MG63 (cell line): ENCODE measurements at regions not wholly inside any gene's neighbourhood (a gene's known extent, or its start where the extent isn't known, plus 50 kb on each side); places are given as distances from the start of the nearest gene placed in this dataset.

ENCODE experiments used
- DNase-seq: peaks from one replicate; pipeline ENCODE4 v3.0.0-alpha.2; 2020
- H3K27me3 ChIP-seq: fragments of 250-450 bp; sonication (Bioruptor Pico); 2 replicates; pipeline ENCODE4 v1.5.1; 2020; ENCODE audit warnings: mild to moderate bottlenecking, moderate library complexity
- H3K36me3 ChIP-seq: fragments of 250-450 bp; sonication (Bioruptor Pico); 2 replicates; pipeline ENCODE4 v1.5.1; 2020; ENCODE audit warnings: mild to moderate bottlenecking, moderate library complexity
- H3K4me3 ChIP-seq: fragments of 250-450 bp; sonication (Bioruptor Pico); 2 replicates; pipeline ENCODE4 v1.5.1; 2020; ENCODE audit warnings: mild to moderate bottlenecking, moderate library complexity
- H3K9me3 ChIP-seq: fragments of 250-450 bp; sonication (Bioruptor Pico); 2 replicates; pipeline ENCODE4 v1.5.1; 2020; ENCODE audit warnings: mild to moderate bottlenecking, moderate library complexity

DNA sequence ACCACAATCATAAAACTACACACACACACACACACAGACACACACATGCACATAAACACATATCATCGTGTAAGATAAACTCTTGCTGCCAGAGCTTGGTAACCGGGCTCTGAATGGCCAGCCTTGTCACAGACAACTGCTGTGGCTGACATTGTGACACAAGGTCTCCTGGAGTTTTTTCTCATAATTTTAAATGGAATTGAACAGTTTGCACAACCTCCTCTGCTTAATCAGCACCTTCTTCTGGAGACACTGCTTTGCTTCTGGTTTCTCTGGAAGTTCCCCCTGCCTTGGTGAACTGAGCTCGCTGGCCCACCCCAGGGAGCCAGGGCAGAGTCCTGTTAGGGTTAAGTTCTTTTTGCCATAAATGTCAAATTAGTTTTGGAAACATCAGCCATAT, 115.4 kb downstream of the UTP18 start:
- DNase-seq = no peak
- no peak overlapping the region for H3K4me3 ChIP-seq
- H3K36me3 ChIP-seq = no peaks in the 10 kb centered on the region
- H3K9me3 ChIP-seq = no peaks in the 10 kb centered on the region
- H3K27me3 ChIP-seq = peaks cover 7% of the 10 kb centered on the region; the same call in 1 of the 2 replicates

DNA sequence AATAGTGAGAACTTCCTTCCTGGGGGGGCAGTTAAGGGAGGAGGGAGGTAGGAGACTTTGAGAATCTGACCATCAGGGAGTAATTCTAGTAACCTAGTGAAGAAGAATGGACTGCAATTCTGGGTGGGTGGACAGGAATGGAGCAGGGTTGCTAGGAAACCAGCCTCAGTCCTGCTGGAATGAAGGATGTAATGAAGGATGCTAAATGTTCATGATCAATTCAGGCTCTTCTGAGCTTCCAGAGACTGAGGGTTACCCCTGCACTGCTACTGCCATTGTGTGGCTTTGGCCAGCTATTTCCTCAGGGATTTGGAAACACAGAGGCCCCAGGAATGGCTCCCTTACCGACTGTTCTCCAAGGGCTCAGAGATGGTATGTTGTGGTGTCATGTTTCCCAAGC, 116.4 kb downstream of the UTP18 start:
- no peak for DNase-seq

GRCh38 chr17:51381262-51381661, 120.9 kb downstream of the UTP18 start:
- Histone ChIP-seq H3K27me3 (peaks cover 3% of the 10 kb centered on the region; the same call in 1 of the 2 replicates), H3K9me3 (no peaks in the 10 kb centered on the region), H3K4me3 (no peak overlapping the region), H3K36me3 (no peaks in the 10 kb centered on the region)
- DNase-seq = no peak

More for the DNA sequence above, 116.4 kb downstream of the UTP18 start:
- no peaks in the 10 kb centered on the region for H3K36me3 ChIP-seq
- H3K4me3 ChIP-seq = no peak overlapping the region
- no peaks in the 10 kb centered on the region for H3K9me3 ChIP-seq
- peaks cover 7% of the 10 kb centered on the region; the same call in 1 of the 2 replicates for H3K27me3 ChIP-seq

DNA sequence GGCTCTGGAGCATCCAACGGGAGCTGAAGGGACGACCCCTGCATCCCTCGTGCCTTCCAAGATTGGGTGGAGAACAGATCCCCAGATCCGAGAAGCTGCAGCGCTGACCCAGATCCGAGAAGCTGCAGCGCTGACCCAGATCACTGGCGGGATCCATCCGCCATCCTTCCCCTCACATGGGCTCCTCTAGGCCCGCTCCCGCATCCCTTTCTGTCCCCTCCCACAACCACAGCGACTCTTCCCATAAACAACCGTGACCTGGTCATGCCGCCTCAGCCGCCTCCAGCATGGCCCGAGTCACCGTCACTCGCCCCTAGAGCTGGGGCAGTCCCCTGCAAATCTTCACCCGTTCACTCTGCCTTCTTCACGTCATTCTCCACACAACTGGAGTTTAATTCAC, 124.9 kb downstream of the UTP18 start:
- H3K4me3 ChIP-seq = no peak overlapping the region
- DNase-seq = no peak
- no peaks in the 10 kb centered on the region; the same call in 1 of the 2 replicates for H3K27me3 ChIP-seq
- H3K9me3 ChIP-seq = no peaks in the 10 kb centered on the region
- H3K36me3 ChIP-seq = no peaks in the 10 kb centered on the region

- H3K9me3 ChIP-seq = no peaks in the 10 kb centered on the region
- H3K27me3 ChIP-seq = no peaks in the 10 kb centered on the region; the same call in 1 of the 2 replicates
- no peaks in the 10 kb centered on the region for H3K36me3 ChIP-seq
- H3K4me3 ChIP-seq = no peak overlapping the region
- no peak for DNase-seq
Observed at GRCh38 chr17:51387582-51387981, 127.2 kb downstream of the UTP18 start.

DNA sequence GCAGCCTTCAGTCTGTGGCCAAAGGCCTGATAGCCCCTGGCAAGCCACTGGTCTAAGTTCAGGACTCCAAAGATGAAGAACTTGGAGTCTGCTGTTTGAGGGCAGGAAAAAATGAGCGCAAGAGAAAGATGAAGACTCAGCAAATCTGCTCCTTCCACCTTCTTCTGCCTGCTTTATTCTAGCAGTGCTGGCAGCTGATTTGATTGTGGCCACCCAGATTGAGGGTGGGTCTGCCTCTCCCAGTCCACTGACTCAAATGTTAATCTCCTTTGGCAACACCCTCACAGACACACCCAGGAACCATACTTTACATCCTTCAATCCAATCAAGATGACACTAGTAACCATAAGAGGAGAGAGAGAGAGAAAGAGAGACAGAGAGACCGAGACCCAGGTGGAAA, 127.6 kb downstream of the UTP18 start:
- DNase-seq = no peak
- no peaks in the 10 kb centered on the region; the same call in 1 of the 2 replicates for H3K27me3 ChIP-seq

DNA sequence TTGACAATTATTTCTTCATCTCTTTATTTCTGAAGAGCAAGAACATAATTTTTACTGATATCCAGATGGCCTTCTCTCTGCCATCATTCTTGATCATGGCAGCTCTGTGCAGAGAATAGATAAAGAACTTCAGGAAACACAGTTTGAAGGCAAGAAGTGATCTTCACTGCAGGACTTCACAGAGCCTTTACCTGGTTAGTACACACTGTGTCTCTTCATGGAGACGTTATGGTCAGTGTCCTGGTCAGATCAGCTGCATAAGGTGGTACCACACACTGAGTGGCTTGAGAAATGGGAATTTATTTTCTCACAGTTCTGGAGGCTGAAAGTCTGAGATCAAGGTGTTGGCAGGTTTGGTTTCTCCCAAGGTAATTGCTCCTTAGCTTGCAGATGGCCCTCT, 129.5 kb downstream of the UTP18 start:
- Histone ChIP-seq H3K9me3 (no peaks in the 10 kb centered on the region), H3K36me3 (no peaks in the 10 kb centered on the region), H3K27me3 (peaks cover 3% of the 10 kb centered on the region; the same call in 1 of the 2 replicates), H3K4me3 (no peak overlapping the region)
- DNase-seq = no peak

More for the DNA sequence above, 127.6 kb downstream of the UTP18 start:
- no peak overlapping the region for H3K4me3 ChIP-seq
- no peaks in the 10 kb centered on the region for H3K9me3 ChIP-seq
- H3K36me3 ChIP-seq = no peaks in the 10 kb centered on the region

- Histone ChIP-seq H3K36me3 (no peaks in the 10 kb centered on the region), H3K27me3 (peaks cover 3% of the 10 kb centered on the region; the same call in 1 of the 2 replicates), H3K9me3 (no peaks in the 10 kb centered on the region; the same call in 1 of the 2 replicates), H3K4me3 (no peak overlapping the region)
- DNase-seq = peak; percentile 33
Observed at GRCh38 chr17:51391982-51392654, 131.8 kb downstream of the UTP18 start.

- H3K9me3 ChIP-seq = no peaks in the 10 kb centered on the region; the same call in 1 of the 2 replicates
- no peaks in the 10 kb centered on the region for H3K36me3 ChIP-seq
- H3K27me3 ChIP-seq = peaks cover 3% of the 10 kb centered on the region; the same call in 1 of the 2 replicates
- no peak overlapping the region for H3K4me3 ChIP-seq
- no peak for DNase-seq
Observed at GRCh38 chr17:51395621-51396020, 135.3 kb downstream of the UTP18 start.

DNA sequence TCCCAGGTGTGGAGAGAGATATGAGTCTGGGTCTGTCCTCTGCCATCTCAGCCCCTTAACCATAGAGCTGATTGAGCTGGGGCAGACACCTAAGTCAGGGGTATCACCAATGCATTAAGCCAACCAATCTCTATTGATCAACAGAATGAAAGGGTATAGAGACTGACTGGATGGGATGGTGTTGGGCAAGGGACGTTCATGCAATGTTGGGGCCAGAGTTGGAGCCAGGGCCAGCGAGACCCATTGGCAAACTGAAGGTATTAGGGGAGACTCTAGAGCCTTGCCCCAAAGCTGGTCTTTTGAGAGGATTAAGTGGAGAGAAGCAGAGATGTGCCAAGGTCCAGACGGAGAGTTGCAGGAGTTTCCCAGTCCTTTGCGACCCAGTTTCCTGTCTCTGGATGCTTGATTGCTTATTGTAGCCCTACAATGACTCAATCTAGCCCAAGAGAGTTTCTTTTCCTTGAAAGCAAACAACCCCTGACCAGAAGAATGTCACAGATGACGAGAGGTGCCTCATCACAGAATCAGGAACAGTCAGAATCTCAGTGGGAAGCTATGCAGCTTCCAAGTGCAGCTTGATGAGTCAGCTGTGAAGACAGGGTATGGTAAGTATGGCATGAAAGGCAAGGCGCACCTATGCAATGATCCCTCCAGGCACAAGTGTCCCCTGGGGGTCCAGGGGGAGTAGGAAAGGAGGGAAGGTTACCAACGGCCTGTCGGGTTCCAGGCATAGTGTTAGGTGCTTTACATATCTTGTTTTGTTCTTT, 137.2 kb downstream of the UTP18 start:
- Histone ChIP-seq H3K4me3 (no peak overlapping the region), H3K9me3 (no peaks in the 10 kb centered on the region; the same call in 1 of the 2 replicates), H3K27me3 (peaks cover 3% of the 10 kb centered on the region; the same call in 1 of the 2 replicates), H3K36me3 (no peaks in the 10 kb centered on the region)
- peak; percentile 76 for DNase-seq

- no peaks in the 10 kb centered on the region for H3K36me3 ChIP-seq
- no peak overlapping the region for H3K4me3 ChIP-seq
- DNase-seq = no peak
- no peaks in the 10 kb centered on the region; the same call in 1 of the 2 replicates for H3K9me3 ChIP-seq
- H3K27me3 ChIP-seq = peaks cover 3% of the 10 kb centered on the region; the same call in 1 of the 2 replicates
Observed at GRCh38 chr17:51398128-51398525, 137.8 kb downstream of the UTP18 start.

GRCh38 chr17:51398687-51399086, 138.3 kb downstream of the UTP18 start:
- H3K36me3 ChIP-seq = no peaks in the 10 kb centered on the region
- DNase-seq = no peak
- peaks cover 3% of the 10 kb centered on the region; the same call in 1 of the 2 replicates for H3K27me3 ChIP-seq
- H3K4me3 ChIP-seq = no peak overlapping the region
- H3K9me3 ChIP-seq = no peaks in the 10 kb centered on the region; the same call in 1 of the 2 replicates

GRCh38 chr17:51401279-51401678, 140.9 kb downstream of the UTP18 start:
- DNase-seq = no peak
- H3K36me3 ChIP-seq = no peaks in the 10 kb centered on the region

DNA sequence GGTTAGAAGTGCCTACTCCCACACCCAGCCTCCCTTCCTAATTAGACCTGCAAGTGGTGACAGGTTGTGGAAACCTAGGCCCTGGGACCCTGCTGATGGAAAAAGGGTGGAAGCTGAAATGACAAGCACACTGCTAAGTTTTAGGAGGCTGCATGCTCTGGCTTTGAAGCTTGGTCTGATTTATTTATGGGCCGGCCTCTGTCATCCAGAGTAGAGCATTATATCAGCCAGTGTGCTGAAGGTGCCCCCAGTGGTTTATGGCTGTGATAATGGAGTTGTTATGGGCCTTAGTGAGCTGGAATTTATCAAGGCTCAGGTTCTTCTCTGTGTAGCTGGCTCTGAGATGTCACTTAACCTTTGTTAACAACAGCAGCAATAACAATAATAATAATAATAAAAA, 142.6 kb downstream of the UTP18 start:
- no peaks in the 10 kb centered on the region for H3K36me3 ChIP-seq
- no peaks in the 10 kb centered on the region for H3K27me3 ChIP-seq
- no peaks in the 10 kb centered on the region; the same call in 1 of the 2 replicates for H3K9me3 ChIP-seq
- no peak overlapping the region for H3K4me3 ChIP-seq
- DNase-seq = no peak

More at GRCh38 chr17:51401279-51401678, 140.9 kb downstream of the UTP18 start:
- no peaks in the 10 kb centered on the region for H3K9me3 ChIP-seq
- no peak overlapping the region for H3K4me3 ChIP-seq
- no peaks in the 10 kb centered on the region for H3K27me3 ChIP-seq

DNA sequence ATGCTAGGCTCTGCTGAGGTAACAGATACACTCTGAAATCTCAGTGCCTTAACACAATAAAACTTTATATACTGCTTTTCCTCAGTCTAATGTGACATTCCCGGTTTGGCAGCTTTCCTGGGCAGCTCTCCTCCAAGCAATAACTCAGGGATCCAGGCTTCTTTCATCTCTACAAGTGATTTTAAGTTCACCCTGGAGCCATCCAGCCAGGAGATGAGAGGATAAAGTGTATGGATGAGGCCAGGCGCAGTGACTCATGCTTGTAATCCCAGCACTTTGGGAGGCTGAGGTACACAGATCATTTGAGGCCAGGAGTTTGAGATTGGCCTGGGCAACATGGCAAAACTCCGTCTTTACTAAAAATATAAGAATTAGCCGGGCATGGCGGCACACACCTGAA, 147.2 kb downstream of the UTP18 start:
- Histone ChIP-seq H3K36me3 (no peaks in the 10 kb centered on the region), H3K27me3 (peaks cover 4% of the 10 kb centered on the region; the same call in 1 of the 2 replicates), H3K9me3 (no peaks in the 10 kb centered on the region; the same call in 1 of the 2 replicates), H3K4me3 (no peak overlapping the region)
- no peak for DNase-seq

- Histone ChIP-seq H3K27me3 (no peaks in the 10 kb centered on the region), H3K9me3 (no peaks in the 10 kb centered on the region), H3K4me3 (no peak overlapping the region), H3K36me3 (no peaks in the 10 kb centered on the region)
- DNase-seq = no peak
Observed at GRCh38 chr17:51419476-51419875, 159.1 kb downstream of the UTP18 start.

DNA sequence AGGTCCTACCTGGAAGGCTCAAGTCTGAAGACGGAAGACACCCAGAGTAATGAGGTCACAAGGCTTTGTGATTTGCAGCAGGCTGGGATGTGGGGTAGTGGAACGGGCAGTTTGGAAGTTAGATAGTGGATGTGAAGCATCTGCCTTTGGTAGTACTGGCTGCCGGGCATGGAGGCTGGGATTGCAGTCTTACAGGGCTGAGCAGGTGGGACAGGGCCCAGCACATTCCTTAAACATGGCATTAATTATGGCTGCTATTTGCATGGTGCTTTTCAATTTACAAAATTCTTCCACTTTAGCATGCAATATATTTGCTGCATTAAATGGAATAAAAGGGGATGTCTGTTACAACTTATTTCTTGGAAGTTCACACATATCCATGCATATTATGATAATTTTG, 161.2 kb downstream of the UTP18 start:
- Histone ChIP-seq H3K9me3 (no peaks in the 10 kb centered on the region), H3K36me3 (no peaks in the 10 kb centered on the region), H3K27me3 (no peaks in the 10 kb centered on the region), H3K4me3 (no peak overlapping the region)
- DNase-seq = no peak
